ENCODE measurements at regions not wholly inside any gene's neighbourhood (a gene's known extent, or its start where the extent isn't known, plus 50 kb on each side); places are given as distances from the start of the nearest gene placed in this dataset.
A peak's percentile ranks its signal among the peaks of the same experiment; 100 is the strongest.

DNA sequence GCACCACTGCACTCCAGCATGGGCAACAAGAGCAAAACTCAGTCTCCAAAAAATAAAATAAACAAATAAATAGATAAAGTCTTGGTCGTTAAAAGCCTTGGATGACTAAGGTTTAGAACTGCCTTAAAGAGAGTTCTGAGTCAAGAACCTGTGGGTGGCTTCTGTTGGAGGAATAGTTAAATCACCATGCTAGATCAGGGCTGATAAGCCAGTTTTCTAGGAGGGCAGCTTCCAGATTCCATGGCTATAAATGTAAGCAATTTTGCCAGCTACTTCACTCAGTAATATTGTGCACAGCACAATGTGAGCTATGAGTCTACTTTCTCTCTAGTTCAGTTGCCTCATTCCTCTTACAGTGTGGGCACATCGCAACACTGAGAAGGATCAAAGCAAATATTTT, 242.1 kb upstream of the NUDT12 start:
- intact Hi-C loops (cut with micrococcal nuclease; ENCODE audit: unreplicated experiment) = loop anchor here (5.0 kb wide), 1 partner anchor 222 kb away; no protein-coding TSS in a partner anchor
- no peaks in the 10 kb centered on the region for H3K36me3 ChIP-seq (ENCODE audit: insufficient read depth, low read length, poor library complexity, severe bottlenecking)
- peaks cover 16% of the 10 kb centered on the region for H3K4me1 ChIP-seq (ENCODE audit: insufficient read depth, low read length, poor library complexity, severe bottlenecking)
- peak; percentile 13 for DNase-seq (ENCODE audit: low spot score)
- TF ChIP-seq CTCF (conservative IDR thresholded peaks at IDR 0.05; ENCODE audit: low read depth, low read length) = no peak
- TF ChIP-seq EZH2 (IDR thresholded peaks at IDR 0.05; ENCODE audit: borderline replicate concordance, low read depth, low read length, poor library complexity, severe bottlenecking) = no peak
- H3K27me3 ChIP-seq (replicated peaks; ENCODE audit: insufficient read depth, low read depth, low read length, poor library complexity) = no peaks in the 10 kb centered on the region
- no peak overlapping the region for H3K4me3 ChIP-seq (ENCODE audit: low read depth, low read length, poor library complexity, severe bottlenecking)
- no peak overlapping the region for H3K27ac ChIP-seq (ENCODE audit: low read depth, low read length, poor library complexity, severe bottlenecking)
- POLR2A ChIA-PET (ENCODE audit: low non-redundant PET) = no interaction called here
- CTCF ChIA-PET = no interaction called here
- no peaks in the 10 kb centered on the region for H3K9me3 ChIP-seq (ENCODE audit: low read depth, low read length, poor library complexity, severe bottlenecking)
- no TSS peak for BruUV-seq (replicated peaks)

GRCh38 chr5:103801681-103802080, 239.1 kb upstream of the NUDT12 start:
- no peak for TF ChIP-seq EZH2 (IDR thresholded peaks at IDR 0.05; ENCODE audit: borderline replicate concordance, low read depth, low read length, poor library complexity, severe bottlenecking)
- TF ChIP-seq CTCF (conservative IDR thresholded peaks at IDR 0.05; ENCODE audit: low read depth, low read length) = no peak
- BruUV-seq (replicated peaks) = no TSS peak
- intact Hi-C loops (cut with micrococcal nuclease; ENCODE audit: unreplicated experiment) = no loop called here
- DNase-seq (ENCODE audit: low spot score) = no peak
- no peaks in the 10 kb centered on the region for H3K36me3 ChIP-seq (ENCODE audit: insufficient read depth, low read length, poor library complexity, severe bottlenecking)
- H3K4me3 ChIP-seq (ENCODE audit: low read depth, low read length, poor library complexity, severe bottlenecking) = no peak overlapping the region
- H3K4me1 ChIP-seq (ENCODE audit: insufficient read depth, low read length, poor library complexity, severe bottlenecking) = peaks cover 11% of the 10 kb centered on the region
- no peak overlapping the region for H3K27ac ChIP-seq (ENCODE audit: low read depth, low read length, poor library complexity, severe bottlenecking)
- H3K27me3 ChIP-seq (replicated peaks; ENCODE audit: insufficient read depth, low read depth, low read length, poor library complexity) = no peaks in the 10 kb centered on the region
- H3K9me3 ChIP-seq (ENCODE audit: low read depth, low read length, poor library complexity, severe bottlenecking) = no peaks in the 10 kb centered on the region
- ChIA-PET POLR2A (ENCODE audit: low non-redundant PET) (no interaction called here), CTCF (no interaction called here)

- H3K27me3 ChIP-seq (replicated peaks; ENCODE audit: insufficient read depth, low read depth, low read length, poor library complexity) = no peaks in the 10 kb centered on the region
- no peak overlapping the region for H3K4me3 ChIP-seq (ENCODE audit: low read depth, low read length, poor library complexity, severe bottlenecking)
- no peak for TF ChIP-seq EZH2 (IDR thresholded peaks at IDR 0.05; ENCODE audit: borderline replicate concordance, low read depth, low read length, poor library complexity, severe bottlenecking)
- no peak for TF ChIP-seq CTCF (conservative IDR thresholded peaks at IDR 0.05; ENCODE audit: low read depth, low read length)
- H3K27ac ChIP-seq (ENCODE audit: low read depth, low read length, poor library complexity, severe bottlenecking) = no peak overlapping the region
- H3K36me3 ChIP-seq (ENCODE audit: insufficient read depth, low read length, poor library complexity, severe bottlenecking) = no peaks in the 10 kb centered on the region
- no peaks in the 10 kb centered on the region for H3K9me3 ChIP-seq (ENCODE audit: low read depth, low read length, poor library complexity, severe bottlenecking)
- intact Hi-C loops (cut with micrococcal nuclease; ENCODE audit: unreplicated experiment) = no loop called here
- H3K4me1 ChIP-seq (ENCODE audit: insufficient read depth, low read length, poor library complexity, severe bottlenecking) = peaks cover 11% of the 10 kb centered on the region
- BruUV-seq (replicated peaks) = no TSS peak
- CTCF ChIA-PET = no interaction called here
- DNase-seq (ENCODE audit: low spot score) = no peak
- POLR2A ChIA-PET (ENCODE audit: low non-redundant PET) = no interaction called here
Observed at GRCh38 chr5:103800741-103801495, 238.3 kb upstream of the NUDT12 start.

Measured in A673 (cell line).